ENCODE measurements at regions not wholly inside any gene's neighbourhood (a gene's known extent, or its start where the extent isn't known, plus 50 kb on each side); places are given as distances from the start of the nearest gene placed in this dataset.

GRCh38 chr1:4880626-4881025 lies 226.2 kb downstream of the AJAP1 start:
- Histone ChIP-seq H3K4me1 (ENCODE audit: control insufficient read depth, insufficient read depth, low read length) (peaks cover 14% of the 10 kb centered on the region), H3K36me3 (ENCODE audit: control insufficient read depth, insufficient read depth, low read length) (no peaks in the 10 kb centered on the region), H3K4me3 (ENCODE audit: low read depth, low read length) (no peak overlapping the region), H3K9ac (ENCODE audit: low read length) (no peak overlapping the region), H3K27ac (ENCODE audit: low read depth, low read length) (no peak overlapping the region), H3K9me3 (ENCODE audit: control insufficient read depth, insufficient read depth, low read depth, low read length) (peaks cover 7% of the 10 kb centered on the region), H3K27me3 (ENCODE audit: control insufficient read depth, insufficient read depth, low read length) (no peaks in the 10 kb centered on the region)

GRCh38 chr1:4877426-4877825 lies 223.0 kb downstream of the AJAP1 start:
- Histone ChIP-seq H3K4me1 (ENCODE audit: control insufficient read depth, insufficient read depth, low read length) (peaks cover 14% of the 10 kb centered on the region), H3K27me3 (ENCODE audit: control insufficient read depth, insufficient read depth, low read length) (no peaks in the 10 kb centered on the region), H3K9me3 (ENCODE audit: control insufficient read depth, insufficient read depth, low read depth, low read length) (no peaks in the 10 kb centered on the region), H3K27ac (ENCODE audit: low read depth, low read length) (no peak overlapping the region), H3K4me3 (ENCODE audit: low read depth, low read length) (no peak overlapping the region), H3K36me3 (ENCODE audit: control insufficient read depth, insufficient read depth, low read length) (no peaks in the 10 kb centered on the region), H3K9ac (ENCODE audit: low read length) (no peak overlapping the region)

DNA sequence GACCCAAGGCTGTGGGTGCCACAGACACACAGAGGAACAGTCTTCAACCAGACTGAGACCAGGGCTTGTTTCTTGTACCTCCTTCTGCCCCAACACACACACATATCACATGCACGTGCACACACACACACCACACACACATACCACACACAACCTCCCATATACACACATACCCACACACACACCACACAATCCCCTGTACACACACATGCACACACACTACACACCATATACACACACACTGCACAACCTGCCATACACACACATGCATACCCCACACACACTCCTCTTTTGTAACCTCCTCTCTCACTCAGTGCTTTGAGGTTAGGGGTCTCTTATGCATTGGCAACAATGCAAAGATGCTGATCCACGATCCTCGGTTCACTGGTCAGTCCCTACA lies 217.0 kb downstream of the AJAP1 start:
- H3K9ac ChIP-seq (ENCODE audit: low read length) = no peak overlapping the region
- no peaks in the 10 kb centered on the region for H3K27me3 ChIP-seq (ENCODE audit: control insufficient read depth, insufficient read depth, low read length)
- peaks cover 18% of the 10 kb centered on the region for H3K9me3 ChIP-seq (ENCODE audit: control insufficient read depth, insufficient read depth, low read depth, low read length)
- no peaks in the 10 kb centered on the region for H3K36me3 ChIP-seq (ENCODE audit: control insufficient read depth, insufficient read depth, low read length)
- H3K4me3 ChIP-seq (ENCODE audit: low read depth, low read length) = no peak overlapping the region
- H3K4me1 ChIP-seq (ENCODE audit: control insufficient read depth, insufficient read depth, low read length) = no peaks in the 10 kb centered on the region
- no peak overlapping the region for H3K27ac ChIP-seq (ENCODE audit: low read depth, low read length)

- H3K27me3 ChIP-seq (ENCODE audit: control insufficient read depth, insufficient read depth, low read length) = no peaks in the 10 kb centered on the region
- no peak overlapping the region for H3K27ac ChIP-seq (ENCODE audit: low read depth, low read length)
Measured at GRCh38 chr1:4868521-4868920, 214.1 kb downstream of the AJAP1 start.

DNA sequence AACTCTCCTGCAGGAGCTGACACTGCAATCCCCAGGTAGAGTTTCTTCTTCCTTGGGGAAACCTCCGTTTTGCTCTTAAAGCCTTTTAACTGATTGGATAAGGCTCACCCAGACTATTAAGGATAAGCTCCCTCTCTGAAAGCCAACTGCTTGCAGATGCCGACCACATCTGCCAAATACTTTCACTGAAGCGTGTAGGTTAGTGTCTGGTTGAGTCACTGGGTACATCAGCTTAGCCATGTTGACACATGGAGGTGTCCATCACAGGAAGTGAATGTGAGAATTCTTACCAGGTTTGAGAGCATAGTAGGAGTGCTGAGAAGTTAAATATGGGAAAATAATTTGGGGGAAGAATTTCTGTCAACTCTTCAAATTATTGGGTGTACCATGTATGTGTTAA lies 202.0 kb downstream of the AJAP1 start:
- no peaks in the 10 kb centered on the region for H3K27me3 ChIP-seq (ENCODE audit: control insufficient read depth, insufficient read depth, low read length)
- H3K9ac ChIP-seq (ENCODE audit: low read length) = no peak overlapping the region

More at GRCh38 chr1:4868521-4868920, 214.1 kb downstream of the AJAP1 start:
- H3K36me3 ChIP-seq (ENCODE audit: control insufficient read depth, insufficient read depth, low read length) = no peaks in the 10 kb centered on the region
- peaks cover 22% of the 10 kb centered on the region for H3K9me3 ChIP-seq (ENCODE audit: control insufficient read depth, insufficient read depth, low read depth, low read length)
- H3K4me1 ChIP-seq (ENCODE audit: control insufficient read depth, insufficient read depth, low read length) = no peaks in the 10 kb centered on the region
- no peak overlapping the region for H3K4me3 ChIP-seq (ENCODE audit: low read depth, low read length)
- no peak overlapping the region for H3K9ac ChIP-seq (ENCODE audit: low read length)

DNA sequence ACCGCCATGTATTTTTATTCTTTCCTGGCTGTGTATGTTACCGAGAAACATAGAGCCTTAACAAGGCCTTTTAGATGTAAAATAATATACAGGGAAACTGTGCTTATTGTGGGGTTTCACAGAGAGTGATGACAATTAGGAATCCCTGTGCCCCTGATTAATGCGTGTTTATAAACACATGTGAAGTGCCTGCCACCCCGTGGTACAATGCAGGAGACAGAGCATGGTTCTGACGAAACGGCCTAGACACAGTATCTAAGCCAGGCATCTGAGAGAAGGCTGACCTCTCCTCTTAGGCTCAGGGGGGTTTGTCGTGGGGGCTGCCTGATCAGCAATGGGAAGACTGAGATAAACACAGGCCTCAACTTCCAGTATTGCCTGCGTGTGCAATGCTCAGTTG lies 200.0 kb downstream of the AJAP1 start:
- Histone ChIP-seq H3K9ac (ENCODE audit: low read length) (no peak overlapping the region), H3K27me3 (ENCODE audit: control insufficient read depth, insufficient read depth, low read length) (no peaks in the 10 kb centered on the region), H3K4me1 (ENCODE audit: control insufficient read depth, insufficient read depth, low read length) (no peaks in the 10 kb centered on the region), H3K4me3 (ENCODE audit: low read depth, low read length) (no peak overlapping the region), H3K27ac (ENCODE audit: low read depth, low read length) (no peak overlapping the region), H3K36me3 (ENCODE audit: control insufficient read depth, insufficient read depth, low read length) (no peaks in the 10 kb centered on the region), H3K9me3 (ENCODE audit: control insufficient read depth, insufficient read depth, low read depth, low read length) (peaks cover 29% of the 10 kb centered on the region)

More for the DNA sequence above, 202.0 kb downstream of the AJAP1 start:
- Histone ChIP-seq H3K36me3 (ENCODE audit: control insufficient read depth, insufficient read depth, low read length) (no peaks in the 10 kb centered on the region), H3K4me3 (ENCODE audit: low read depth, low read length) (no peak overlapping the region), H3K4me1 (ENCODE audit: control insufficient read depth, insufficient read depth, low read length) (no peaks in the 10 kb centered on the region), H3K27ac (ENCODE audit: low read depth, low read length) (no peak overlapping the region), H3K9me3 (ENCODE audit: control insufficient read depth, insufficient read depth, low read depth, low read length) (peaks cover 23% of the 10 kb centered on the region)

DNA sequence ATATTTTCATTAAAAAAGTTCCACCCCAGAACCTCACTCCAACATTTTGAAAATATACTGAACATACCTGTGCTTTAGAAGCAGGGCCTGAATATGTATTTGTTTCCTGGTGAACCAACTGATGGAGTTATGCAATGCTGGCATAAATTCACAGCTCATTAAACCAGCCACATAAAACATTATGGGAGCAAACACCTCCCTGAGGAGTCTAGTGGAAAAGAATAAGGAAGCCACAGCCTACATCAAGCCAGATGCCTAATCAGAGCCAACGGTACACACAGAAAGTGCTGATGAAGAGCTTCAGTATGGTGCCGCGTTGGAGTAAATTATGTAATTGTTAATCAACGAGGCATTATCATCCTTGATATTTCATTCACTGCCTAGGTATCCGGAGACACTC lies 199.5 kb downstream of the AJAP1 start:
- no peaks in the 10 kb centered on the region for H3K4me1 ChIP-seq (ENCODE audit: control insufficient read depth, insufficient read depth, low read length)
- H3K9me3 ChIP-seq (ENCODE audit: control insufficient read depth, insufficient read depth, low read depth, low read length) = peaks cover 29% of the 10 kb centered on the region
- H3K4me3 ChIP-seq (ENCODE audit: low read depth, low read length) = no peak overlapping the region
- H3K36me3 ChIP-seq (ENCODE audit: control insufficient read depth, insufficient read depth, low read length) = no peaks in the 10 kb centered on the region
- no peaks in the 10 kb centered on the region for H3K27me3 ChIP-seq (ENCODE audit: control insufficient read depth, insufficient read depth, low read length)
- no peak overlapping the region for H3K27ac ChIP-seq (ENCODE audit: low read depth, low read length)
- H3K9ac ChIP-seq (ENCODE audit: low read length) = no peak overlapping the region

DNA sequence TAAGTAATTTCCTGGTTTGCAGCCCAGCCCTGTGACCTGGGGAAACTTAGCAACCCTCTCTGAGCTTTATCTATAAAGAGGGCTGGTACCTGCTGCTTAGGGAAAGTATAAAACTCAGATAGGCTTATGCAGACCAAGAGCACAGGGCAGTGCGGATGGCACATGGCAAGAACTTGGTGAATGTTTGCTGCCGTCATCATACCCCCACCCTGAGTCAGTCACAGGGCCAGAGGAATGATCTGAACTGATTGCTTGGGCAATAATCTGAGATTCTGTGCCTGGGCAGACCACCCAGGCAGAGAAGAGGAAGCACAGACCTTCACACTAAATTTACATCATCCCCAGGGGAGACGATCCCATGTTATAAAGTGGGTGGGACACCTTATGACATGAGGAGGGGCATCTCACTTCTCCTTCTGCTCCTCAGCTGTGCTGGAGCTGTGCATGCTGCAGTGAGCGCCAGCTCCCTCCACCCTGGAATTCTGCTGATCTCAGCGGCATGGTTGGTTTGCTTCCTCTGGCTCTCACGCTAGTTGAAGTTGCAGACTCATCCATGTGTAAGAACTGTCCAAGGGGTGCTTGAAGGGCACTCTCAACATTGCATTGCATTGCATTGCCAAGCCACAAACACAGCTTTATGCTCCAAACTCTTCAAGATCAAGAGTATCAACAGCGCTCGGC lies 197.1 kb downstream of the AJAP1 start:
- no peak overlapping the region for H3K4me3 ChIP-seq (ENCODE audit: low read depth, low read length)
- no peaks in the 10 kb centered on the region for H3K36me3 ChIP-seq (ENCODE audit: control insufficient read depth, insufficient read depth, low read length)
- peaks cover 11% of the 10 kb centered on the region for H3K9me3 ChIP-seq (ENCODE audit: control insufficient read depth, insufficient read depth, low read depth, low read length)
- H3K9ac ChIP-seq (ENCODE audit: low read length) = no peak overlapping the region
- no peaks in the 10 kb centered on the region for H3K4me1 ChIP-seq (ENCODE audit: control insufficient read depth, insufficient read depth, low read length)
- no peak overlapping the region for H3K27ac ChIP-seq (ENCODE audit: low read depth, low read length)
- no peaks in the 10 kb centered on the region for H3K27me3 ChIP-seq (ENCODE audit: control insufficient read depth, insufficient read depth, low read length)

GRCh38 chr1:4848431-4848830 lies 194.0 kb downstream of the AJAP1 start:
- Histone ChIP-seq H3K4me3 (ENCODE audit: low read depth, low read length) (no peak overlapping the region), H3K4me1 (ENCODE audit: control insufficient read depth, insufficient read depth, low read length) (no peaks in the 10 kb centered on the region), H3K27ac (ENCODE audit: low read depth, low read length) (no peak overlapping the region), H3K9ac (ENCODE audit: low read length) (no peak overlapping the region), H3K27me3 (ENCODE audit: control insufficient read depth, insufficient read depth, low read length) (no peaks in the 10 kb centered on the region), H3K9me3 (ENCODE audit: control insufficient read depth, insufficient read depth, low read depth, low read length) (peaks cover 6% of the 10 kb centered on the region), H3K36me3 (ENCODE audit: control insufficient read depth, insufficient read depth, low read length) (no peaks in the 10 kb centered on the region)

DNA sequence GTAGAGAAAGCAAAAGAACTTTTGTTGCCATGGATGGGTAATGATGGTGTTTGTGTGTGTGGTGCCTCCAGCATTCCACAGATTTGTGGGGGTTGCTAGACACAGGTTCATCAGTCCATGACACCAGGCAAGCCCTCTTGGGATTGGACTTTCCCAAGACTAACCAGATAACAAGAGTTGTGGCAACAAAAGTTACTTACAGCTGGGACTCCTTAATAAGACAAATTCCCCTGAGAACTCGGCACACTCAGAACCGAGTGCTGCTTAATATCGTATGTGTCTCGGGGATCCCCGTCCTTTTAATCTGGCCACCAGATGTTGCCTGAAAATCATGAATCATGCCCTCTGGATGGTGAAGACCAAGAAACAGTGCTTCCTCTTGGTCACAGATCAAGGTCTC lies 193.3 kb downstream of the AJAP1 start:
- H3K9me3 ChIP-seq (ENCODE audit: control insufficient read depth, insufficient read depth, low read depth, low read length) = peaks cover 6% of the 10 kb centered on the region
- no peak overlapping the region for H3K4me3 ChIP-seq (ENCODE audit: low read depth, low read length)
- H3K27ac ChIP-seq (ENCODE audit: low read depth, low read length) = no peak overlapping the region
- no peaks in the 10 kb centered on the region for H3K27me3 ChIP-seq (ENCODE audit: control insufficient read depth, insufficient read depth, low read length)
- no peak overlapping the region for H3K9ac ChIP-seq (ENCODE audit: low read length)
- H3K36me3 ChIP-seq (ENCODE audit: control insufficient read depth, insufficient read depth, low read length) = no peaks in the 10 kb centered on the region
- no peaks in the 10 kb centered on the region for H3K4me1 ChIP-seq (ENCODE audit: control insufficient read depth, insufficient read depth, low read length)

Measured in HUES6 (cell line).